GM18868 (cell line): ENCODE measurements at regions not wholly inside any gene's neighbourhood (a gene's known extent, or its start where the extent isn't known, plus 50 kb on each side); places are given as distances from the start of the nearest gene placed in this dataset.

Experiments used
- ATAC-seq: cut with Tn5 transposase; IDR thresholded peaks from one replicate; pipeline ENCODE4 v1.9.1; 2021; ENCODE audit warnings: mild to moderate bottlenecking, moderate library complexity; ENCODE audit not compliant: unreplicated experiment

DNA sequence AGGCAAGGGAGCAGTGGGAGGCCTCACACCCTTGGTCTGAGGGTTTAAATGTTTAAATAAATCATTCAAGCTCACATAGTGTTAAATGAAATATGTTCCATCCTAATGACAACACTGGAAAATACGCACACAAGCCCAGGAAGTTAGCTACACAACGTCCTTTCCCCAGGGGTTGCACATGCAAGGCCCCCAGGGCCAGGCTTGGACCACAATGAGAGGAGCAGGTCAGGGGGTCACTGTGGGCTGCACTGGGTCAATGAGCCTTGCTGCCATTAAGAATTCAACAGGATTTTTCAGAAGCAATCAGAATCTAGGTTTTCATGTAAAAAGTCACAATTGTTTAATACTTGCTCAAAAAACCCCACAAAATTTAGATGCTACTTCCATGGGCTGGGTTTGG is 64.9 kb upstream of the ADCY1 start:
- no peak for ATAC-seq

GRCh38 chr7:45511721-45512597 is 62.2 kb upstream of the ADCY1 start:
- ATAC-seq = no peak

DNA sequence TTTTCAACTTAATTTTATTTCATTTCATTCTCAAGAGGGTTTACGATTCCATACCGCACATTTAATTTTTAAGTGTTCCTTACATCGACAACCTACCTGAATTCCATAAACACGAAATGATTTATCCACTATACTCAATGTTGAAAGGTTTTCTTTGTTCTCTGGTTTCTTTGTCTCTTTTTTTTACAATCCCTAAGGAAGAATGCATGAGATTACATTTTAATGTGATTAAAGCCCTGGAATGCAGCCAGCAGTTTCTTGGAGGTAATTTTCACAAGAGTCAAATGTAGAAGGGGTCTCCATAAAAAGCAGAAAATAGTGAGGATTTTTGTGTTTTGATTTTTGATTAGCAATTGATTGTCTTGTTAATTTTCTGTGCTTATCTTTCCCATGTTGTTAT is 59.2 kb upstream of the ADCY1 start:
- no peak for ATAC-seq

- ATAC-seq = no peak
Measured at GRCh38 chr7:45515346-45515745, 58.8 kb upstream of the ADCY1 start.
